Esophagus squamous epithelium (tissue), 5 donors: ENCODE measurements at regions not wholly inside any gene's neighbourhood (a gene's known extent, or its start where the extent isn't known, plus 50 kb on each side); places are given as distances from the start of the nearest gene placed in this dataset.

Source experiments
- DNase-seq: peaks from one replicate; lab custom pipeline; 2025; lab: John Stamatoyannopoulos, UW
- H3K27ac ChIP-seq, 4 donors: fragments of 200-600 bp; sonication (generic); one replicate each; pipeline ENCODE4 v1.5.1; 2016 to 2019; ENCODE audit warnings: mild to moderate bottlenecking in 1 of 4
- H3K27me3 ChIP-seq, 4 donors: fragments of 200-600 bp; sonication (generic); 1 replicate in 3 of 4; 2 replicates in 1 of 4; pipeline versions ENCODE4 v1.5.1 to v1.6.0; 2017 to 2021; ENCODE audit warnings: antibody characterized with exemption in 1 of 4
- H3K36me3 ChIP-seq, 3 donors: fragments of 200-600 bp; sonication (generic); one replicate each; pipeline ENCODE4 v1.5.1; 2016 to 2019
- H3K4me1 ChIP-seq, 3 donors: fragments of 200-600 bp; sonication (generic); one replicate each; pipeline ENCODE4 v1.5.1; 2017 to 2019
- H3K4me3 ChIP-seq, 4 donors: fragments of 200-600 bp; sonication (generic); 1 replicate in 3 of 4; 2 replicates in 1 of 4; pipeline ENCODE4 v1.5.1; 2016 to 2019; ENCODE audit warnings: mild to moderate bottlenecking in 2 of 4, moderate library complexity in 1 of 4
- H3K9me3 ChIP-seq, 3 donors: fragments of 200-600 bp; sonication (generic); one replicate each; pipeline ENCODE4 v1.5.1; 2016 to 2019
- POLR2A ChIP-seq, 4 donors: fragments of 450-650 bp; IDR thresholded peaks; one replicate each; pipeline ENCODE4 v1.6.1; 2017; ENCODE audit warnings: antibody characterized with exemption in 4 of 4, mild to moderate bottlenecking in 4 of 4, moderate library complexity in 3 of 4
- WGBS, 2 donors: methylation state at CpG; one replicate each; pipeline ENCODE4 v1.1.5; 2018; 5-methylcytosine and 5-hydroxymethylcytosine counted together
- intact Hi-C: fragments of 100-400 bp; cut with DNase I; formaldehyde crosslinking; loops from one replicate; pipeline ENCODE4 v1.15.0; 2022
- TF ChIP-seq, protein P1 (sequence below), 6 experiments: fragments of 450-650 bp in 4 of 6; fragments of 200-600 bp in 2 of 6; sonication (generic) in 2 of 6; IDR thresholded peaks; one replicate each; pipeline ENCODE4 v1.5.1; 2016 to 2019; ENCODE audit warnings: antibody characterized with exemption in 6 of 6, mild to moderate bottlenecking in 4 of 6, moderate library complexity in 4 of 6
- donor health status: DM: yes; HTN: yes; CAD: no.

- WGBS, 2 donors = 30 to 47% methylated on average over 8 to 10 of the region's 20 CpGs
- Histone ChIP-seq H3K4me1 (peaks cover 0 to 18% (median 7%) of the 10 kb centered on the region in 3 donors), H3K27me3 (peaks cover 0 to 3% (median 0%) of the 10 kb centered on the region in 4 donors), H3K36me3 (no peaks in the 10 kb centered on the region), H3K9me3 (no peaks in the 10 kb centered on the region), H3K27ac (peak overlapping the region in 2 of 4 donors; percentile 19 to 66), H3K4me3 (peak overlapping the region in 3 of 4 donors; percentile 17 to 40 (median 32))
- intact Hi-C loops = no loop called here
- TF ChIP-seq, protein P1, sequence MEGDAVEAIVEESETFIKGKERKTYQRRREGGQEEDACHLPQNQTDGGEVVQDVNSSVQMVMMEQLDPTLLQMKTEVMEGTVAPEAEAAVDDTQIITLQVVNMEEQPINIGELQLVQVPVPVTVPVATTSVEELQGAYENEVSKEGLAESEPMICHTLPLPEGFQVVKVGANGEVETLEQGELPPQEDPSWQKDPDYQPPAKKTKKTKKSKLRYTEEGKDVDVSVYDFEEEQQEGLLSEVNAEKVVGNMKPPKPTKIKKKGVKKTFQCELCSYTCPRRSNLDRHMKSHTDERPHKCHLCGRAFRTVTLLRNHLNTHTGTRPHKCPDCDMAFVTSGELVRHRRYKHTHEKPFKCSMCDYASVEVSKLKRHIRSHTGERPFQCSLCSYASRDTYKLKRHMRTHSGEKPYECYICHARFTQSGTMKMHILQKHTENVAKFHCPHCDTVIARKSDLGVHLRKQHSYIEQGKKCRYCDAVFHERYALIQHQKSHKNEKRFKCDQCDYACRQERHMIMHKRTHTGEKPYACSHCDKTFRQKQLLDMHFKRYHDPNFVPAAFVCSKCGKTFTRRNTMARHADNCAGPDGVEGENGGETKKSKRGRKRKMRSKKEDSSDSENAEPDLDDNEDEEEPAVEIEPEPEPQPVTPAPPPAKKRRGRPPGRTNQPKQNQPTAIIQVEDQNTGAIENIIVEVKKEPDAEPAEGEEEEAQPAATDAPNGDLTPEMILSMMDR (IDR thresholded peaks at IDR 0.05) = no peak
- TF ChIP-seq POLR2A (IDR thresholded peaks at IDR 0.05) = no peak
- no peak for DNase-seq
Observed at GRCh38 chr14:104436047-104436591, 143.4 kb upstream of the C14orf180 start.

GRCh38 chr14:104436741-104437701 lies 142.5 kb upstream of the C14orf180 start:
- Histone ChIP-seq H3K27me3 (peaks cover 0 to under 1% (median 0%) of the 10 kb centered on the region in 4 donors), H3K4me1 (peaks cover 0 to 18% (median 7%) of the 10 kb centered on the region in 3 donors), H3K4me3 (peak overlapping the region in 1 of 4 donors; percentile 40), H3K9me3 (no peaks in the 10 kb centered on the region), H3K27ac (peak overlapping the region in 2 of 4 donors; percentile 19 to 66), H3K36me3 (no peaks in the 10 kb centered on the region)
- TF ChIP-seq POLR2A (IDR thresholded peaks at IDR 0.05) = no peak
- TF ChIP-seq, protein P1 (IDR thresholded peaks at IDR 0.05) = no peak
- DNase-seq = no peak
- intact Hi-C loops = no loop called here
- WGBS, 2 donors = 64% methylated on average over 3 of the region's 15 CpGs; no CpG with 5 or more reads in 1 of the 2 donors

DNA sequence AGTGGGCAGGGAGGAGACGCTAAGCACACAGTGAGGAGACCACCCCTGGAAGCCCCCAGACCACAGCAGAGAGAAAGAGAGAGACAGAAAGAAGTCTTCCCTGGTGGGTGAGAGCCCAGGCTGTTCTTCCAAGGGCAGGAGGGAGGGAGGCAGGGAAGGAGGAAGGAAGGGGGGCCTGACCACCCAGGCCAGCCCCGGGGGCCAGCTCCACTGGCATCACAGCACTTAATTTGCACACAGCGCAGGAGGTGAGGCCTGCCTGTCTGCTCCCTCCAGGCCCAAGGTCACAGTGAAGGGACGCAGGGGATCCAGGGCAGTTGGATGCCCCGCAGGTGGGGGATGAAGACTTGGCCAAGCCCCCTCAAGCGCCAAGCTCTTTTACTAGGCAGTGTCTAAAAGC lies 141.9 kb upstream of the C14orf180 start:
- Histone ChIP-seq H3K9me3 (no peaks in the 10 kb centered on the region), H3K27me3 (no peaks in the 10 kb centered on the region), H3K27ac (no peak overlapping the region), H3K4me3 (no peak overlapping the region), H3K4me1 (peaks cover 0 to 18% (median 7%) of the 10 kb centered on the region in 3 donors), H3K36me3 (no peaks in the 10 kb centered on the region)
- no peak for DNase-seq
- TF ChIP-seq POLR2A (IDR thresholded peaks at IDR 0.05) = no peak
- TF ChIP-seq, protein P1 (IDR thresholded peaks at IDR 0.05) = no peak
- intact Hi-C loops = no loop called here
- 69 to 81% methylated on average over 3 to 4 of the region's 6 CpGs for WGBS, 2 donors

GRCh38 chr14:104438166-104438887 lies 141.2 kb upstream of the C14orf180 start:
- intact Hi-C loops = no loop called here
- no peak for DNase-seq
- Histone ChIP-seq H3K9me3 (no peaks in the 10 kb centered on the region), H3K27ac (no peak overlapping the region), H3K4me3 (no peak overlapping the region), H3K36me3 (no peaks in the 10 kb centered on the region), H3K4me1 (peaks cover 0 to 18% (median 7%) of the 10 kb centered on the region in 3 donors), H3K27me3 (no peaks in the 10 kb centered on the region)
- no peak for TF ChIP-seq POLR2A (IDR thresholded peaks at IDR 0.05)
- TF ChIP-seq, protein P1 (IDR thresholded peaks at IDR 0.05) = no peak
- 67 to 72% methylated on average over 11 to 14 of the region's 18 CpGs for WGBS, 2 donors
